Uterus (tissue), 3 donors: ENCODE measurements at regions not wholly inside any gene's neighbourhood (a gene's known extent, or its start where the extent isn't known, plus 50 kb on each side); places are given as distances from the start of the nearest gene placed in this dataset.

Experiments
- DNase-seq, 2 donors: peaks; one replicate each; pipeline ENCODE4 v3.0.0-alpha.2; 2019 to 2020
- H3K27ac ChIP-seq, 2 donors: fragments of 200-600 bp; sonication (generic); 1 replicate in 1 of 2; 2 replicates in 1 of 2; pipeline ENCODE4 v1.5.1; 2016 to 2018
- H3K27me3 ChIP-seq, 2 donors: fragments of 200-600 bp; sonication (generic); one replicate each; pipeline ENCODE4 v1.5.1; 2018 to 2019; ENCODE audit warnings: control low read depth in 1 of 2
- H3K36me3 ChIP-seq, 2 donors: fragments of 200-600 bp; sonication (generic); one replicate each; pipeline ENCODE4 v1.5.1; 2019; ENCODE audit warnings: control low read depth in 1 of 2
- H3K4me1 ChIP-seq, 2 donors: fragments of 200-600 bp; sonication (generic); one replicate each; pipeline ENCODE4 v1.5.1; 2018 to 2019; ENCODE audit warnings: control low read depth in 1 of 2
- H3K4me3 ChIP-seq, 2 donors: fragments of 200-600 bp; sonication (generic); 1 replicate in 1 of 2; 2 replicates in 1 of 2; pipeline ENCODE4 v1.5.1; 2018 to 2019; ENCODE audit warnings: mild to moderate bottlenecking in 1 of 2
- H3K9me3 ChIP-seq, 2 donors: fragments of 200-600 bp; sonication (generic); one replicate each; pipeline ENCODE4 v1.5.1; 2019; ENCODE audit warnings: control low read depth in 1 of 2
- CTCF ChIP-seq, 4 experiments: fragments of 200-600 bp in 2 of 4; fragments of 450-650 bp in 2 of 4; sonication (generic) in 2 of 4; IDR thresholded peaks; one replicate each; pipeline ENCODE4 v1.5.1; 2016 to 2019; ENCODE audit warnings: antibody characterized with exemption in 4 of 4, mild to moderate bottlenecking in 2 of 4, moderate library complexity in 1 of 4
- POLR2A ChIP-seq, 2 donors: fragments of 450-650 bp; IDR thresholded peaks; one replicate each; pipeline ENCODE4 v1.6.1; 2016; ENCODE audit warnings: antibody characterized with exemption in 2 of 2, mild to moderate bottlenecking in 1 of 2, moderate library complexity in 1 of 2
- intact Hi-C: fragments of 100-400 bp; cut with DNase I; formaldehyde crosslinking; loops from one replicate; pipeline ENCODE4 v1.15.1; 2023; ENCODE audit warnings: low total_unique reads
- donor health status: DM: yes; HTN: yes; CAD: no.

- Histone ChIP-seq H3K27ac (no peak overlapping the region), H3K27me3 (no peaks in the 10 kb centered on the region), H3K4me1 (no peaks in the 10 kb centered on the region), H3K4me3 (no peak overlapping the region), H3K36me3 (no peaks in the 10 kb centered on the region), H3K9me3 (no peaks in the 10 kb centered on the region)
- no peak for DNase-seq
- TF ChIP-seq CTCF (IDR thresholded peaks at IDR 0.05) (no peak), POLR2A (IDR thresholded peaks at IDR 0.05) (no peak)
- intact Hi-C loops = no loop called here
These were observed 319.5 kb upstream of the OR4E1 start for GRCh38 chr14:21993070-21993469.

GRCh38 chr14:21991130-21991529 lies 317.5 kb upstream of the OR4E1 start:
- Histone ChIP-seq H3K4me3 (no peak overlapping the region), H3K27ac (no peak overlapping the region), H3K36me3 (no peaks in the 10 kb centered on the region), H3K9me3 (no peaks in the 10 kb centered on the region), H3K4me1 (no peaks in the 10 kb centered on the region), H3K27me3 (no peaks in the 10 kb centered on the region)
- TF ChIP-seq POLR2A (IDR thresholded peaks at IDR 0.05) = no peak
- no peak for TF ChIP-seq CTCF (IDR thresholded peaks at IDR 0.05)
- intact Hi-C loops = no loop called here
- no peak for DNase-seq

- DNase-seq = no peak
- no peak overlapping the region for H3K27ac ChIP-seq
- no peaks in the 10 kb centered on the region for H3K27me3 ChIP-seq
- H3K9me3 ChIP-seq = no peaks in the 10 kb centered on the region
- intact Hi-C loops = no loop called here
- H3K4me3 ChIP-seq = no peak overlapping the region
- peak in 1 of 4 experiments; percentile 24 for TF ChIP-seq CTCF (IDR thresholded peaks at IDR 0.05)
- no peak for TF ChIP-seq POLR2A (IDR thresholded peaks at IDR 0.05)
- no peaks in the 10 kb centered on the region for H3K4me1 ChIP-seq
- no peaks in the 10 kb centered on the region for H3K36me3 ChIP-seq
These were observed 316.5 kb upstream of the OR4E1 start for GRCh38 chr14:21990116-21990515.

- TF ChIP-seq CTCF (IDR thresholded peaks at IDR 0.05) (no peak), POLR2A (IDR thresholded peaks at IDR 0.05) (no peak)
- DNase-seq = no peak
- intact Hi-C loops = no loop called here
These were observed 315.5 kb upstream of the OR4E1 start for GRCh38 chr14:21989090-21989489.

GRCh38 chr14:21988413-21988812 lies 314.8 kb upstream of the OR4E1 start:
- TF ChIP-seq POLR2A (IDR thresholded peaks at IDR 0.05) (no peak), CTCF (IDR thresholded peaks at IDR 0.05) (no peak)
- H3K4me3 ChIP-seq = no peak overlapping the region
- no peaks in the 10 kb centered on the region for H3K4me1 ChIP-seq

More at GRCh38 chr14:21989090-21989489, 315.5 kb upstream of the OR4E1 start:
- no peaks in the 10 kb centered on the region for H3K4me1 ChIP-seq
- H3K9me3 ChIP-seq = no peaks in the 10 kb centered on the region
- H3K27ac ChIP-seq = no peak overlapping the region
- no peaks in the 10 kb centered on the region for H3K27me3 ChIP-seq
- H3K4me3 ChIP-seq = no peak overlapping the region
- no peaks in the 10 kb centered on the region for H3K36me3 ChIP-seq

More at GRCh38 chr14:21988413-21988812, 314.8 kb upstream of the OR4E1 start:
- Histone ChIP-seq H3K36me3 (no peaks in the 10 kb centered on the region), H3K27ac (no peak overlapping the region), H3K9me3 (no peaks in the 10 kb centered on the region), H3K27me3 (no peaks in the 10 kb centered on the region)
- no peak for DNase-seq
- intact Hi-C loops = no loop called here
